CD4-positive, alpha-beta T cell treated with Interleukin-12 subunit alpha and Interleukin-12 subunit beta, for 1 hour (primary cell): ENCODE measurements at regions not wholly inside any gene's neighbourhood (a gene's known extent, or its start where the extent isn't known, plus 50 kb on each side); places are given as distances from the start of the nearest gene placed in this dataset.
"Not testable (repeated sequence)": the region's sequence is repeated elsewhere in the genome, so short reads cannot be mapped to it uniquely, and the experiment has no call there.

Experiments
- DNase-seq: peaks from one replicate; pipeline ENCODE4 v3.0.0-alpha.2; 2020

GRCh38 chr10:5268743-5269142 is 72.1 kb downstream of the AKR1C4 start:
- DNase-seq = no peak

GRCh38 chr10:5269791-5270190 is 73.2 kb downstream of the AKR1C4 start:
- DNase-seq = no peak

GRCh38 chr10:5271526-5271925 is 74.9 kb downstream of the AKR1C4 start:
- no peak for DNase-seq

GRCh38 chr10:5272065-5272803 is 75.6 kb downstream of the AKR1C4 start:
- DNase-seq = no peak

GRCh38 chr10:5274795-5275194 is 78.2 kb downstream of the AKR1C4 start:
- no peak for DNase-seq

GRCh38 chr10:5281356-5281755 is 83.4 kb upstream of the UCN3 start:
- DNase-seq = no peak

GRCh38 chr10:5282137-5282536 is 82.6 kb upstream of the UCN3 start:
- no peak for DNase-seq

- peak; percentile 62 for DNase-seq
Measured at GRCh38 chr10:5283305-5284158, 81.2 kb upstream of the UCN3 start.

- DNase-seq = peak; percentile 36
Measured at GRCh38 chr10:5284311-5285057, 80.3 kb upstream of the UCN3 start.

GRCh38 chr10:5285186-5285585 is 79.6 kb upstream of the UCN3 start:
- no peak for DNase-seq

GRCh38 chr10:5288359-5288758 is 76.4 kb upstream of the UCN3 start:
- DNase-seq = no peak

- DNase-seq = not testable (repeated sequence)
Measured at GRCh38 chr10:5289228-5289627, 75.5 kb upstream of the UCN3 start.

- DNase-seq = peak; percentile 81
Measured at GRCh38 chr10:5291501-5292195, 73.1 kb upstream of the UCN3 start.

- peak; percentile 68 for DNase-seq
Measured at GRCh38 chr10:5292196-5292735, 72.5 kb upstream of the UCN3 start.

GRCh38 chr10:5292970-5293369 is 71.8 kb upstream of the UCN3 start:
- DNase-seq = peak; percentile 11

GRCh38 chr10:5293691-5294550 is 70.8 kb upstream of the UCN3 start:
- peak; percentile 73 for DNase-seq

GRCh38 chr10:5297466-5297865 is 67.3 kb upstream of the UCN3 start:
- DNase-seq = peak; percentile 51

- DNase-seq = no peak
Measured at GRCh38 chr10:5297996-5298395, 66.8 kb upstream of the UCN3 start.

- no peak for DNase-seq
Measured at GRCh38 chr10:5299950-5300349, 64.8 kb upstream of the UCN3 start.

GRCh38 chr10:5303504-5303903 is 61.3 kb upstream of the UCN3 start:
- DNase-seq = no peak

GRCh38 chr10:5305374-5305773 is 59.4 kb upstream of the UCN3 start:
- DNase-seq = no peak

GRCh38 chr10:5310914-5311313 is 53.9 kb upstream of the UCN3 start:
- no peak for DNase-seq
